SK-N-SH (cell line): ENCODE measurements at regions not wholly inside any gene's neighbourhood (a gene's known extent, or its start where the extent isn't known, plus 50 kb on each side); places are given as distances from the start of the nearest gene placed in this dataset.

Experiments
- CTCF ChIA-PET: fragments of 300-600, 350-600 bp; formaldehyde crosslinking; extraction: SDS; loops from one replicate; lab custom pipeline; 2021; lab: Yijun Ruan, JAX
- POLR2A ChIA-PET: fragments of 350-600 bp; sonication (Branson Sonifier 250); formaldehyde crosslinking; extraction: SDS; loops from one replicate; lab custom pipeline; 2020; ENCODE audit warnings: antibody characterized with exemption, inconsistent platforms; lab: Yijun Ruan, JAX
- DNase-seq: peaks from one replicate; pipeline ENCODE4 v3.0.0; 2012
- H2AFZ ChIP-seq: fragments of 200-600 bp; sonication (generic); 2 replicates; pipeline ENCODE4 v1.8.1; 2016; ENCODE audit warnings: antibody characterized with exemption, mild to moderate bottlenecking, low read depth
- H3F3A ChIP-seq: fragments of 200-600 bp; sonication (generic); replicated peaks from 2 replicates; pipeline ENCODE3; 2016; ENCODE audit warnings: antibody characterized with exemption, mild to moderate bottlenecking; ENCODE audit not compliant: insufficient read depth
- H3K27ac ChIP-seq, 2 experiments: fragments of 200-500 bp in 1 of 2; fragments of 200-600 bp in 1 of 2; sonication (Bioruptor generic) in 1 of 2; sonication (generic), shearing (Covaris generic) in 1 of 2; 2 replicates each; pipeline versions ENCODE4 v1.5.1 to v1.6.1; 2014 to 2016; ENCODE audit warnings: low read depth in 2 of 2, inconsistent platforms in 1 of 2, low read length in 1 of 2, mild to moderate bottlenecking in 1 of 2, mixed read lengths in 1 of 2
- H3K27me3 ChIP-seq: fragments of 200-600 bp; sonication (generic), shearing (Covaris generic); 2 replicates; pipeline ENCODE4 v1.6.1; 2016; ENCODE audit warnings: mixed run types; ENCODE audit not compliant: insufficient read depth
- H3K36me3 ChIP-seq, 2 experiments: fragments of 200-500 bp in 1 of 2; fragments of 200-600 bp in 1 of 2; sonication (Bioruptor generic) in 1 of 2; sonication (generic) in 1 of 2; replicated peaks in 1 of 2; 2 replicates each; pipeline versions ENCODE3 to v1.5.1; 2014 to 2016; ENCODE audit warnings: low read length in 1 of 2, mild to moderate bottlenecking in 1 of 2; ENCODE audit not compliant: insufficient read depth in 2 of 2, control insufficient read depth in 1 of 2
- H3K4me1 ChIP-seq, 2 experiments: fragments of 200-500 bp in 1 of 2; fragments of 200-600 bp in 1 of 2; sonication (Bioruptor generic) in 1 of 2; sonication (generic), shearing (Covaris generic) in 1 of 2; 2 replicates each; pipeline versions ENCODE4 v1.5.1 to v1.6.1; 2014 to 2016; ENCODE audit warnings: low read depth in 1 of 2, low read length in 1 of 2, mixed run types in 1 of 2; ENCODE audit not compliant: insufficient read depth in 2 of 2, control insufficient read depth in 1 of 2
- H3K4me2 ChIP-seq: fragments of 200-600 bp; sonication (generic), shearing (Covaris generic); 2 replicates; pipeline ENCODE4 v1.6.1; 2017; ENCODE audit warnings: mixed run types
- H3K4me3 ChIP-seq, 2 experiments: fragments of 200-500 bp in 1 of 2; fragments of 200-600 bp in 1 of 2; sonication (Bioruptor generic) in 1 of 2; sonication (generic), shearing (Covaris generic) in 1 of 2; 2 replicates each; pipeline versions ENCODE4 v1.5.1 to v1.8.1; 2014 to 2016; ENCODE audit warnings: low read depth in 2 of 2, inconsistent platforms in 1 of 2, low read length in 1 of 2, mild to moderate bottlenecking in 1 of 2, mixed read lengths in 1 of 2, moderate library complexity in 1 of 2
- H3K79me2 ChIP-seq: fragments of 200-600 bp; sonication (generic); 2 replicates; pipeline ENCODE4 v1.8.1; 2017; ENCODE audit warnings: mild to moderate bottlenecking; ENCODE audit not compliant: insufficient read depth
- H3K9ac ChIP-seq: fragments of 200-600 bp; sonication (generic); 2 replicates; pipeline ENCODE4 v1.6.1; 2017; ENCODE audit warnings: mixed run types
- H3K9me2 ChIP-seq: fragments of 200-600 bp; sonication (generic); 2 replicates; pipeline ENCODE4 v1.6.1; 2017; ENCODE audit warnings: mixed run types
- H3K9me3 ChIP-seq: fragments of 200-600 bp; sonication (generic); 2 replicates; pipeline ENCODE4 v1.6.1; 2017; ENCODE audit warnings: mixed run types, mild to moderate bottlenecking, moderate library complexity
- H4K20me1 ChIP-seq: fragments of 200-600 bp; sonication (generic); 2 replicates; pipeline ENCODE4 v1.6.1; 2017; ENCODE audit warnings: mild to moderate bottlenecking, mixed run types; ENCODE audit not compliant: insufficient read depth
- ELF1 ChIP-seq: IDR thresholded peaks from 2 replicates; pipeline ENCODE4 v1.4.0; 2012
- FOXM1 ChIP-seq: IDR thresholded peaks from 2 replicates; pipeline ENCODE4 v1.4.0; 2012; ENCODE audit warnings: low read depth, mild to moderate bottlenecking
- GABPA ChIP-seq: IDR thresholded peaks from 2 replicates; pipeline ENCODE4 v1.4.0; 2012; ENCODE audit warnings: low read depth, mild to moderate bottlenecking
- IRF3 ChIP-seq: fragments of 150-350 bp; IDR thresholded peaks from 2 replicates; pipeline ENCODE4 v1.6.1; 2016; ENCODE audit warnings: mild to moderate bottlenecking, low read depth, low read length
- JUND ChIP-seq: IDR thresholded peaks from 2 replicates; pipeline ENCODE4 v1.4.0; 2012
- MAX ChIP-seq: IDR thresholded peaks from 2 replicates; pipeline ENCODE4 v1.4.0; 2012; ENCODE audit warnings: low read depth
- MXI1 ChIP-seq: IDR thresholded peaks from 2 replicates; pipeline ENCODE4 v1.6.1; 2012; ENCODE audit warnings: mild to moderate bottlenecking, low read depth, low read length, improper control_type of control experiment
- NFIC ChIP-seq: IDR thresholded peaks from 2 replicates; pipeline ENCODE4 v1.4.0; 2012; ENCODE audit warnings: borderline replicate concordance
- NRF1 ChIP-seq: IDR thresholded peaks from 2 replicates; pipeline ENCODE4 v1.6.1; 2012; ENCODE audit warnings: low read depth, mild to moderate bottlenecking, low read length
- POLR2AphosphoS5 ChIP-seq: IDR thresholded peaks from 2 replicates; pipeline ENCODE4 v1.6.1; 2012; ENCODE audit warnings: low read depth, low read length
- RFX5 ChIP-seq: IDR thresholded peaks from 2 replicates; pipeline ENCODE4 v1.6.1; 2012; ENCODE audit warnings: mild to moderate bottlenecking, improper control_type of control experiment, low read length
- SIN3A ChIP-seq: IDR thresholded peaks from 2 replicates; pipeline ENCODE4 v1.6.1; 2012; ENCODE audit warnings: low read depth, mild to moderate bottlenecking, low read length, moderate library complexity, borderline replicate concordance
- SMC3 ChIP-seq: IDR thresholded peaks from 2 replicates; pipeline ENCODE4 v1.6.1; 2012; ENCODE audit warnings: low read depth, low read length, improper control_type of control experiment
- USF2 ChIP-seq: fragments of 150-350 bp; IDR thresholded peaks from 2 replicates; pipeline ENCODE4 v1.6.1; 2017; ENCODE audit warnings: antibody characterized with exemption, low read length, low read depth, borderline replicate concordance
- WGBS: methylation state at CpG from one replicate; pipeline ENCODE4 v1.1.6; 2017; ENCODE audit warnings: low lambda C conversion rate; 5-methylcytosine and 5-hydroxymethylcytosine counted together

GRCh38 chr7:49479936-49480544 is 293.4 kb upstream of the VWC2 start:
- Histone ChIP-seq H3K4me3 (no peak overlapping the region), H3K36me3 (no peaks in the 10 kb centered on the region), H2AFZ (no peak overlapping the region), H3K27ac (no peak overlapping the region), H3K9ac (no peak overlapping the region), H3K9me3 (no peaks in the 10 kb centered on the region), H3K4me1 (no peaks in the 10 kb centered on the region), H3K4me2 (no peak overlapping the region), H3K79me2 (no peaks in the 10 kb centered on the region), H3K27me3 (no peaks in the 10 kb centered on the region), H4K20me1 (no peaks in the 10 kb centered on the region), H3F3A (no peaks in the 10 kb centered on the region), H3K9me2 (no peaks in the 10 kb centered on the region)
- CTCF ChIA-PET, result no interaction called here
- WGBS, result under 1% methylated on average over 4 of the region's 4 CpGs
- DNase-seq, result no peak
- TF ChIP-seq FOXM1 (no peak), NFIC (no peak), MXI1 (no peak), ELF1 (no peak), NRF1 (no peak), USF2 (no peak), IRF3 (no peak)
- POLR2A ChIA-PET, result no interaction called here

GRCh38 chr7:49481075-49481474 is 292.4 kb upstream of the VWC2 start:
- H3K9ac ChIP-seq, result no peak overlapping the region
- H3K4me1 ChIP-seq, result no peaks in the 10 kb centered on the region
- TF ChIP-seq JUND, result no peak
- TF ChIP-seq SIN3A, result no peak
- TF ChIP-seq SMC3, result no peak
- TF ChIP-seq ELF1, result no peak
- TF ChIP-seq IRF3, result no peak
- no peak for TF ChIP-seq GABPA
- TF ChIP-seq RFX5, result no peak
- no peak for TF ChIP-seq MAX
- TF ChIP-seq POLR2AphosphoS5, result no peak
- TF ChIP-seq USF2, result no peak
- no peak for TF ChIP-seq NFIC
- no peaks in the 10 kb centered on the region for H3K9me3 ChIP-seq
- H3K27me3 ChIP-seq, result no peaks in the 10 kb centered on the region
- H3K4me3 ChIP-seq, result no peak overlapping the region
- H3K36me3 ChIP-seq, result no peaks in the 10 kb centered on the region
- no peaks in the 10 kb centered on the region for H4K20me1 ChIP-seq
- no peaks in the 10 kb centered on the region for H3K9me2 ChIP-seq
- H3K4me2 ChIP-seq, result no peak overlapping the region
- H3K79me2 ChIP-seq, result no peaks in the 10 kb centered on the region
- no peak overlapping the region for H3K27ac ChIP-seq
- ChIA-PET POLR2A (no interaction called here), CTCF (interaction anchor here (1.1 kb wide), 1 partner anchor 11 kb away, joined by 4 read pairs; no protein-coding TSS in a partner anchor)
- WGBS, result 0% methylated on average over 1 of the region's 1 CpG
- DNase-seq, result no peak
- H2AFZ ChIP-seq, result no peak overlapping the region
- no peaks in the 10 kb centered on the region for H3F3A ChIP-seq
